Central memory CD4-positive, alpha-beta T cell (primary cell): ENCODE measurements at regions not wholly inside any gene's neighbourhood (a gene's known extent, or its start where the extent isn't known, plus 50 kb on each side); places are given as distances from the start of the nearest gene placed in this dataset.
A peak's percentile ranks its signal among the peaks of the same experiment; 100 is the strongest.

Experiments used
- DNase-seq: peaks from one replicate; pipeline ENCODE4 v3.0.0; 2022

DNA sequence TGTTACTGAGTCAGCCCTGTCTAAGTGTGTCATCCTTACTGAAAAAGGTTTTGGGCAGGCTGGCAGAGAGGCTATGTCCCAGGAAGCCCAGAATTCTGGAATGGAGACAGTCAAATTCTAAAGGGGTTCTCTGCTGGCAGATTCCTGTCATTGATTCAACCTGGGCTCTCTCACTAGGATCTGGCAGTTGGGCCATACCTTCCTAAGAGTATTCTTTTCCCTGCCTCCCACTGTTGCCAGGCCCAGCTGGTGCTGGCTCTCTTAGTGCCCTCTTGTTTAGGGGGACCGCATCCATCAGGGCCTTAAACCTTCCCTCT, 85.0 kb upstream of the EGLN3 start:
- no peak for DNase-seq

DNA sequence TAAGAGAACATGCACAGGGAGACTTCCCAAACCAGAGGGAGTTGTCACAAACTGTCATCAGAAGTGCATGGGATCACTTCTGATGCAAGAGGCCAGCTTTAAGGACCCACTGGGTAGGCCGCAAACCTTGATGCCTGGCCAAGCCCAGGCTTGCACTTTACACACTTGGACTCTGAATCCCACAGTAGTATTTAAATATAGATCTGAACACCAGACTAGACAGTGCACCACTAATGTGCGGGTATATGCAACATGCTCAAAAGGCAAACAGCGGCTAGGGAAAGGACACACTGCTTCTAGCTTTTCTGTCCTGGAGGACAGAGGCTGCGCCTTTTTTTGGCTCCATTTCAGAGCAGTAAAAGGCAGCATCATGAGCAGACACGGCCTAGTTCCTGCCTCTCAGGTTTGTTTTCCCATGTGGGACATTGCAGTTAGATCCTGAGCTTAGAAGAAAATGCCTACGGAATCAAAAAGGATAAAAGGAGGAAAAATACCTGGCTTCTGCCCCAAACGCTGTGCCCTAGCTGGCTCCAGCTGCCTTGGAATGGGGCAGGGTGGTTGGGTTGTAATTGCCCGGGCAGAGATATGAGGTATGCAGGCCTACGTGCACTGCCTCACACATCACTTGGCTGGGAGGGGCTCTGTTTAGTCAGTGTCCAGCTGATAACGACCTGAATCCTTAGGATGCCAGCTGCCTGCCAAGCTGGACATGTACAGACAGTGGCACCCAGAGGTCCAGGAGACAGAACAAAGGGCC, 84.5 kb upstream of the EGLN3 start:
- DNase-seq: no peak

DNA sequence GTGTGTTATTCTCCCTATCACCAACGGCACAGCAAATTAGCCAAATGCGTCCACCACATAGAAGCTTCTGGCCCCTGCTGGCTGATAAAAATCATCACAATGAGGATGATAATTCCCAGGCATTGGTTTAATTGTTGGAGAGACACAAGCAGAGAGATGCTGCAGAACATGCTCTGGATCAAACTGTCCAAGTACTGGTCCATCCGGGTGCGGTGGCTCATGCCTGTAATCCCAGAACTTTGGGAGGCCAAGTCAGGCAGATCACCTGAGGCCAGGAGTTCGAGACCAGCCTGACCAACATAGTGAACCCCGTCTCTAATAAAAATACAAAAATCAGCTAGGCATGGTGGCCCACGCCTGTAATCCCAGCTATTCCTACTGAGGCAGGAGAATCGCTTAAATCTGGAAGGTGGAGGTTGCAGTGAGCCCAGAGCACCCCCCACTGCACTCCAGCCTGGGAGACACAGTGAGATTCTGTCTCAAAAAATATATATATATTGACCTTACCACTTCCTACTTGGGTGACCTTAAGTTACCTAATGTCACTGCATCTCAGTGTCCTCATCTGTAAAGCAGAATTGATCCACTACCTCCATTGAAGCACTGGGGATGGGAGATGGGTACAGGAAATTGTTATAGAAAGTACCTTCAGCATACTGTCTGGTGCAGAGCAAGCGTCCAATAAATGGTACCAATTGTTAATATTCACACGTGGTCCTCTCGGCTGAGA, 83.7 kb upstream of the EGLN3 start:
- DNase-seq: no peak

DNA sequence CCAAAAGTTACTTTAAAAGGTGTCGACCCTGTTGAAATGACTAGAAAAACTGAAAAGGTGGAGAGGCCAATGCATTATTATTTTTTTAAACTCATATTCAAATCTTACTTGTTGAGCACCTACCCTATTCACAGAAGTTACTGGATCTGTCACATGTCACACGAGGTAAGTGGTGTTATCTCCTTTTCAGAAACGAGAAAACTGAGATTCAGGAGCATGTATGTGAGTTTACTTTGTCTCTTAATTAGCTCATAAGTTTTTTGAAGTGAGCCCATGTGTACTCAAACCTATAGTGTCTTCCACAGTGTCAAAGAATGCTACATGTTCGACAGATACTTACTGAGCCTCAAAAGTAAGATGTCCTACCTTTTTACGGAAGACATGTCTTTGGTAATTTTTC, 81.8 kb upstream of the EGLN3 start:
- no peak for DNase-seq

DNA sequence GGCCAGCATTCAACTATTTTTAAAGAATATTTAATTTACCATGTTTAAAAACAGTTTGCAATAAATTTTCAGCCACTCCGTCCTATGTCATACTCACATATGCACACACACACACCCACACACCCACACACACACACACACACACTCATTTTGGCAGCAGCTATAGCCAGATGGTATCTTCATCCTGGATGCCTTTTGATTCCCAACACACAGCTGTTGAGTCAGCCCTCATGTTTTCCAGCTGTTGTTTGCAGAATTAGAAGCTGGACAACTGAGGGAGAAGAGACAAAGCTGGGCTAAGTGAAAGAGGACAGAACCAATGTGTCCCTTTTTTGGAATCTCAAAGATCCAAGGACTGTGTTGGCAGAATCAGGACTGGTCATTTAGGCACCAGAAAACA, 80.0 kb upstream of the EGLN3 start:
- DNase-seq: no peak

DNA sequence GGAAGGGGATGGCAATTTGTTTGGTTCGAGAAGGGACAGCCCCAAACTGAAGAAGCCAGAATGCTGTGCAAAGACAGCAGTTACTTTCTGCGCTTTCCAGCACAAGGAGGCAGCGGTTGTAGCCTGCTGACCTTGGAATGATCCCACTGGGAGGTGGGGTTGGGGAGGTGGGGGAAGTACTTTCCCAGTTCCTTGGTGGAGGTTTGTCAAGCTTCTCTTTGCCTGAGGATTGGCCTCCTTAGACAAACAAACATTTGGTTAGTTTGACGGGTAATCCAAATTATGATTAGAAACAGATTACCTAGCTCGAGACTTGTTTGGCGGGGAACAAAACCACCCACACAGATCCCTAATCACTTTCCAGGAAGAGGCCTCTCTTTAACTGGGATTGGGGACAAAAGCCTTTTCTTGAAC, 79.1 kb upstream of the EGLN3 start:
- no peak for DNase-seq

DNA sequence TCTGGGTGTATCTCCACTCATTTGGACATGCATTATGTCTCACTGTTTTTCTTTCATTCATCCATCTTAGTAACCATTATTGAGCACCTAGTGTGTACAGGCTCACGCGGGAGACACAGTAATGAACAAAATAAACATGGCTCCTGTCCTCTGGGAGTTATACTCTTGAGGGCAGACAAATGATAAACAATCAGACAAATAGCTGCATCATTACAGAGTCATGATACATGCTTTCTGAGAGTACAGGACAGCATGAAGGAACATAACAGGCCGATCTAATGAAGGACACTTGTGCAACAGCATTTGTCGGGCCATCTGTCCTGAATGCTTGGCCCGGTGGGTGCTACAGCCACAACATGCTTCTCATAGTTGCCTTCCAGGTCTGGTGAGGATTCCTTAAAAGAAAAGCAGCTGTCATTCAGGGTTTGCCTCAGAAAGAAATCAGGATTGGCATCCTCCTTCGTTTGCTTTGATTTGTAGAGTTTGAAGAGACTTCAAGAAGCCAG, 77.2 kb upstream of the EGLN3 start:
- DNase-seq: no peak

DNA sequence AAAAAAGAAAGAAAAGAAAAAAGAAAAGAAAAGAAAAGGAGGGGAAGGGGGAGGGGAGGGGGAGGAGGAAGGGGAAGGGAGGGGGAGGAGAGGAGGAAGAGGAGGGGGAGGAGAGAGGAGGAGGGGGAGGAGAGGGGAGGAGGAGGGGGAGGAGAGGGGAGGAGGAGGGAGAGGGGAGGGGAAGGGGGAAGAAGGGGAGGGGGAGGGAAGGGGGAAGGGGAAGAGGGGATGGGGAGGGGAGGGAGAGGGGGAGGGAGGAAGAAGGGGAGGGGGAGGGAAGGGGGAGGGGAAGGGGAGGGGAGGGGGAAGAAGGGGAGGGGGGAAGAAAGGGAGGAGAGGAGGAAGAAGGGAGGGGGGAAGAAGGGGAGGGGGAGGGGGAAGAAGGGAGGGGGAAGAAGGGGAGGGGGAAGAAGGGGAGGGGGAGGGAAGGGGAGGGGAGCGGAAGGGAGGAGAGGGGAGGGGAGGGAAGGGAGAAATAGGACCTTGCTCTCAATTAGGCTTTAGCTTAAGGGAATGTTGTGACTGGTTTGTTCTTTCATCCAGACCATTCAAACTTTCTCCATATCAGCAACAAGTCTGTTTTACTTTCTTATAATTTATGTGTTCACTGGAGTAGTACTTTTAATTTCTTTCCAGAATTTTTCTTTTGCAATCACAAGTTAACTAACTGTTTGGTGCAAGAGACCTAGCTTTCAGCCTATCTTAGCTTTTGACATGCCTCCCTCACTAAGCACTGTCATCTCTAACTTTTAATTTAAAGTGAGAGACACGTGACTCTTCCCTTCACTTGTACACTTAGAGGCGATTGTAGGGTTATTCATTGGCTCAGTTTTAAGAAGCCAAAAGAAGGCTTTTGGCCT, 76.5 kb upstream of the EGLN3 start:
- no peak for DNase-seq

DNA sequence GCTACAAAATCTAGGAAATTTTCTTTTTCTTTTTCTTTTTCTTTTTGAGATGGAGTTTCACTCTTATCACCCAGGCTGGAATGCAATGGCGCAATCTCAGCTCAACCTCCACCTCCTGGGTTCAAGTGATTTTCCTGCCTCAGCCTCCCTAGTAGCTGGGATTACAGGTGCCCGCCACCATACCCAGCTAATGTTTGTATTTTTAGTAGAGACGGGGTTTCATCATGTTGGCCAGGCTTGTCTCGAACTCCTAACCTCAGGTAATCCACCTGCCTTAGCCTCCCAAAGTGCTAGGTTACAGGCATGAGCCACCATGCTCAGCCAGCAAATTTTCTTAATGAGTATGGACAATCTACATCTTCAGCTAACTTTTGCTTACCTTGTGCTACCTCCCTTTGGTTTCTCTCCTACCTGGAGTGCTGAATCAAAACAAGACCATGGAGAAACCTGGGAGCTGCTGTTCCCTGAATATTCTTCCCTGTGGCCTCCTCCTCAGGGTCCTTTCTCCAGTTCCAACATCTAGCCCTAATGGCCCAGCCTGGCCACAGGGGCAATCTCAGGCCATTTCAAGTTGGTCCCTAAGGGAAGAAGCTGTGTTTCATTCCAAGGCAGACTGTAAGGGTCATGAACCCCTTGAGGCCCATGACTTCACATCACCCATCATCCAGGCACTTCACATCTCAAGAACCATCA, 74.6 kb upstream of the EGLN3 start:
- no peak for DNase-seq

DNA sequence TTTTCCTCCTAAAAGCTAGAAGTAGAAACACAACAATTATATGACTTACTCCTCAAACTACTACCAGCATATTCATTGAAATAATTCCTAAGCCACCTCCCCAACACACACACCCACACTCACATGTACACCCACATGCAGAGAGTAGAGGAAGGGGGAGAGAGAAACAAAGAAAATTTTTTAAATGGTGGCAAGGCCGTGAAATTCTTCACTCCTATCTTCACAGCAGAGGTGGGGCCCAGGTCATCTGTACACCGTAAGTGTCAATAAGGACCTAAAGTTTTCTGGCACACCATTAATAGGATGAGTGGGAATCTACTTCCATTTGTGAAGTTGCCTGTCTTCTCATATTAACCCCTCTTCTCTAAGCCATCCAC, 73.9 kb upstream of the EGLN3 start:
- no peak for DNase-seq

DNA sequence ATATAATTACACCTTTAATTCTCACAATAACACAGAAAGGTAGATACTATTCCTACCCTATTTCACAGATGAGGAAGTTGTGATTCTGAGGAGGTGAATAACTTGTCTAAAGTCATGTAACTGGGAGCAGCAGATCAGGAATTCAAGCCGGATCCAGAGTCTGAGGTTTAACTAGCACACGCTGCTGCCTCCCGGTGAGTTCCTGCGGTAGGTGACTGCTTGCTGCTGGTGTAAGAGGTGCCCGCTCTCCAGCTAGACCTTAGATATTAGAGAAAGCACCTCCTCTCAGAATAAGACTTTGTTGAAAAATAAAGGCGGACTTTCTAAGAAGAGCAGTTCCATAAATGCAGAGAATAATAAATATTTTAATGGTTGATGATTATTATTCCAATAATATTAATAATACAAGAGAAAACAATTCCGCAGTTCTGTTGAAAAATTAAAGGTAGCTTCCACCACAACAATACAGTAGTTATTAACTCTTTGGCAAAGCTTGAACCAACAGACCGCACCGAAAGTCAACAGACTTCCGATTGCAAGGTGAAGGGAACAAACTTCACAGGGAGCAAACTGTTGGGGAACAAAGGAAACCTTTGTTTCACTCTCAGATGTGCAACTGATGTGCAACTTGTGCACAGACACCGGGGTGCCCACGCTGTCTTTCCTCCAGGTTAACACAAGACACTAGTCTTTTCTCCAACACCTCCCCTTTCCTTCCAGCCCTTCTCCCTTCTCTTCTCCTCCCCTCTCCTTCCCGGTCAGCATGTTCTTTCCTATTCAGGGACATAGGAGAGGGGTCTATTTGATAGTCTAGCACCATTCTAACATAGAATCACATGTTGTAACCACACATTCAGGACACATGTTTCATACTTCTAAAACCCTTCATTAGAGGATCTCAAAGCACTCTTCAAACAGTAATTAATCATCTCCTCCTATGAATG, 73.2 kb upstream of the EGLN3 start:
- DNase-seq: no peak

DNA sequence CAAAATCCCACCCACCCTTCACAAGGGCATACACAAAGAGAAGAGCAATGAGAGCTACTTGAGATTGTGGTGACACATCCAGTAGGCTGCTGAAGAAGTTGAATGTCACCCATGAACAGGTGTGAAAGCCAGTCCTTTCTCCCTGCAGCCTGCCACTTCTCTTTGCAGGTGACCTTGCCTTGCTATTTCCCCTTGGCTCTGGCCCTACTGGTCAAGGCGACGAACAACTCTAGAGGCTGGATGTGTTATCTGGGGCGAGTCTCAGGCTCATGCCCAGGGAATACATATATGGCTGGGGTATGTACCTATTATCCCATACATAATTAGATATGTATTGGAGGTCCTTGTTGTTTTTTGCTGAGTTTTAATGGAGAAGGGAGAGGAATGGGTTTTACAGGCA, 70.2 kb upstream of the EGLN3 start:
- DNase-seq: no peak

DNA sequence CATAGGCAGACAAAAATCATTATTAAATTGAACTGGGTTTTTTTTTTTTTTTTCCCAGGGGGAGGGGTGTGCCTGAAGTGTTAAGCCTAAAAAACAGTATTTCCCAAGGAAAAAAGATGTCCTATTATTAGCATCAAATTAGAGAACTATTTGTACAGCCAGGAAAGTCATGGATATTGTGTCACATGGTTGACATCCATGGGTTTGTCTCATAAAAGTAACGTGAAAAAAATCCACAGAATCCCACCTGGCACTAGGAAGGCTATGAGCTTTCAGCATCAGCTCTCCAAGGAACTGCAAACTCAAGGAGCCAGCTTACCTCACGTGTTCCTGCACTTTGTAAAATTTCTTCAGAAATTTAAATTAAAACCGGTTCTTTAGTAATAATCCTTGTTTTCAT, 69.1 kb upstream of the EGLN3 start:
- no peak for DNase-seq

DNA sequence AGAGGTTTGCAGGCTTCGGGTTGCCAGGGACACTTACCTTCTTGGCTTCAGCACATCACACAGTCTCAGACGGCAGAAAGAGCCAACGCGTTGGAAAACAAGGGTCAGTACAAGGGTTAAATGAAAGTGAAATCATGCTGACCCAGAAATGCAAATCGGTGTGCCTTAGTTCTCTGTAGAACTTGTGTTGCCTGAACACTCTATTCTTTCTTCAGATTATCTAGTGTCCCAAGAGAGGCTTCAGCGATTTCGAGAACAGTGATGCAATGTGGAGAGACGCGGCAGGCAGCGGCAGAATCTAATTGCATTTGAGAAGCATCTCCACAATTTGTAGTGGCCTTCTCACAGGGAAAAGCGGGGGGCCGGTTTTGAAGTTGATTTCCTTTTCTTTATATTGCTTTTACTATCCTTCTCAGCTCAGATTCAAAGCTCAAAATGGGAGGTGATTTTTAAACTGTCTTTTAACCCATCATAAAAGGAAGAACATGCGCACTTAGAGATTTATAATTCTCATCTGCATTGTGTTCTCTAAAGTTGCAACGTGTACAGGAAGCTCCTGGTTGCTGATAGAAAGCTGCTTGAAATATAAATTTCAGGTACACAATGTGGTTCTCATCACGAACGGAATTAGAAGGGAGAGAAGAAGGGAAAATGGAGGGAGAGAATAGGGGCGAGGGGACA, 67.8 kb upstream of the EGLN3 start:
- peak; percentile 31 for DNase-seq

DNA sequence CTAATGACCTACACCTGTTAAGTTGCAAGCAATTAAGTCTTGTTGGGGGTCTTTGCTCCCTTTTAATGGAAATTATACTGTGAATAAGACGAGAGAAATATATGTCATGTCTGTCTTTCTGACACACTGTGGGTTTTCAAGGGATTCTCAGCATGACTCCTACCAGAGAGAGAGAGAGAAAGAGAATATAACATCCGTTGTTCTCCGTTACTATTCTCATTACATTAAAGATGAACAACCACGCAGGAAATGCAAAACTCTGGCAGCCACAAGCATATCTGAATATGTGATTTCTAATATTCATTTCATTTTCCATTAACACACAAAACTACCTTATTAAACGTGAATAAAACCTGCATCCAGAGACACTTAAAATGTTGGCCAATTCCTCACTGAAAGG, 67.3 kb upstream of the EGLN3 start:
- DNase-seq: peak; percentile 27

DNA sequence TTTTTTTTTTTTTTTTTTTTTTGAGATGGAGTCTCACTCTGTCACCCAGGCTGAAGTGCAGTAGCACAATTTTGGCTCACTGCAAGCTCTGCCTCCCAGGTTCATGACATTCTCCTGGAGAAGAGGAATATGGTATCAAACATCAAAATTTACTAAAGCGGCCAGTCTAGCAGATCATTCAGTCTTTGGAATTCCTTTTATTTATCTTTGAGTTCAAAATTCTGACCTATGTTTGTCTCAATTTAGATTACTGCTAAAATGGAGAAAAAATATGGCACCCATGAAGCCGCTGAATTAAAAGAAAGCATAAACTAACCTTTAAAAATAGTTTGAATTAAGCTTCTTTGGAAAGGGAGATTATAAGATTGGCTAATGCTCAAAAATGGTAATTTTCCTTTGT, 64.5 kb upstream of the EGLN3 start:
- no peak for DNase-seq

DNA sequence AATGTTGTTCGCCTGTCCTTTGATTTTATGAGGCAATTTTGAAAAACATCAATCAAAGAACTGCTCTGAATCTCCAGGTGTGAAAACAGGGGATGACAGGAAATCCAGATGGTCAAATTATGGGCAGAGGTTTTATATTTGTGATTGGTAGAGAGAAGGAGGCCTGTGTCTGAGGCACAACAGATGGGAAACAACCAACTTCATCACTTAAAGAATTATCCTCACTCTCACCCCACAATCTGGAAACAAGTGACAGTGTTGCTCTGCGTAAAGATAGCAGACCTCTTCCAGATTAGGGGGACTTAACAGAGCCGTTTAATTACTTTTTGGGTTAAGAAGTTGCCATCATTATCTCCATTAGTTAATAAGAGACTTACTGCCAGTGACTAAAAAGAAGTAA, 64.1 kb upstream of the EGLN3 start:
- DNase-seq: no peak

DNA sequence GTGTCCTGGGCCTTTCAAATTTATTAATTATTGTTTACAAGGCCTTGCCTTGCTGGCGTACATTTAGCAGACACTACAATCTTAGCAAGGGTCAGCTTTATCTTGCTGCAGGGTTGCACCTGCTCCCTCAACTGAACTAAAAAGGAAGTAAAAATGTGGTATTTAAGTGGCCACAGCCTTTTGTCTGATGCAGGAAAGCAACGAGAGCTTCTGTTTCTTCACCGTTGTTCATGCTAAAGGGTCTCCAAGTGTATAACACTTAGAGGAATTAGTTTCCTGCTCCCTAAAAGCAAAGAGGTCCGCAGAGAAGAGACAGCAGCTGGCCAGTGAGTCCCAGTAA, 62.8 kb upstream of the EGLN3 start:
- no peak for DNase-seq

DNA sequence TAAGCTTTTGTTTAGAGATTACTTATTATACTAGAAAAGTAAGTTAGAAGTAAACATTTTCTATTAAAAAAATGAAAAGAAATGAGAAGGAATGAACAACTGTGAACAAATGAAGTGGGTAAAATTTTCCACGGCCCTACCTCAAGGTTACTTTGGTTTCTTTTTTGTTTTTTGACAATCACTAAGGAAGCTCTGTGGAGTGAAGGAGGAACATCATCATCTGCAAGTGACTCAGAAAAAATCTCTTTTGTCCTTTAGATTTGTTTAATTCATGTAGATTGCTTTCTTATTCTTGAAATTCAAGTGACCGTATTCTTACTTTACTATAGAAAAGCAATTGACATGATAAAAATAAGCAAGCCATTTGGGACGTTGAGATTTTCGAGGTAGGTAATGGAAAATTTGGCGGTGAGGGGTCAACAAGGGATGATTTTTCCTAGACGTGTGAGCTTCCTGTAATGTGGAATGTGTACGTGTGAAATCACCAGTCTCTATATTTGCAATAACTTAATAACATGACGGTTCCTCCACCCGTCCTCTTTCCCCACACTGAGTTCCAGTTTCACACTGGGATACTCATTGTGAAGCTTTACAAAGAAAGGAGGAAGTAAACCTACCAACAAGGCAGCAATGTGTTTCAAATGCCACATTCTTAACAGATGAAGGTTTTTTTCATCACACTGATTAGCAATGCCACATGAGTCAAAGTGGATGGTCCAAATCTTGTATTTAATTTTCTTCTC, 62.3 kb upstream of the EGLN3 start:
- DNase-seq: no peak

DNA sequence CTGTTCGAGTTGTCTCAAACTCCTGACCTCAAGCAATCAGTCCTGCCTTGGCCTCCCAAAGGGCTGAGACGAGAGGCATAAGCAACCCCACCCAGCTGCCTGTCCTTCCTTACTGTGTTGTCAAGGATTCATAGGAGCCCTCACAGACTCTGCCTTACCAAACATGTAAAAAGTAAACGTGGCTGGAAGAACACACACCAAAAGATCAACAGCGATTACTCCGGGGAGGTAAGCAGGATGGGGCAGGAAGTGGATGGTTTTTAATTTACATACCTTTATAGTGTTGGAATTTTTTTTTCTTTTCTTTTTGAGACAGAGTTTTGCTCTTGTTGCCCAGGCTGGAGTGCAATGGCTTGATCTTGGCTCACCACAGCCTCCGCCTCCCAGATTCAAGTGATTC, 61.5 kb upstream of the EGLN3 start:
- no peak for DNase-seq

DNA sequence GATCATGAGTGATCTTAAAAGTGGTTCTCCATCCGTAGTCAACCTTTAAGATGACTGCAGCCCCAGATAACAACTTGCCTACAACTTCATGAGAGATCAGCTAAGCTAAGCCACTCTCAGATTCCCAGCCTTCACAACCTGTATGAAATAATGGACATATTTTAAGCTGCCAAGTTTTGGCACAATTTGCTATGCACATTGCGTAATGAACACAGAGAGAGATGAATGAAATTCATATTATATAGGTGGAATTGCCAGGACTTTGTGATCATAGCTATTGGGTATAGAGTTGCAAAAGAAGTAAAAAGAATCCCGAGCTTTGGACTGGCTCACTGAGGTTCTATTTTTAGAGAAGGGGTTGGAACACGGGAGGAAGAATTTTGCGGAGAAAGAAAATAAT, 59.1 kb upstream of the EGLN3 start:
- DNase-seq: no peak
